ENCODE measurements at regions not wholly inside any gene's neighbourhood (a gene's known extent, or its start where the extent isn't known, plus 50 kb on each side); places are given as distances from the start of the nearest gene placed in this dataset.

- no peak for DNase-seq
- H3K27me3 Mint-ChIP-seq (ENCODE audit: low read depth), result peaks cover 7% of the 10 kb centered on the region
- Histone ChIP-seq H2BK120ac (ENCODE audit: low read depth, low read length, poor library complexity, severe bottlenecking) (no peak overlapping the region), H3K79me1 (ENCODE audit: insufficient read depth, low read depth, low read length, poor library complexity, severe bottlenecking) (no peaks in the 10 kb centered on the region), H4K91ac (ENCODE audit: insufficient read length, low read depth, low read length) (no peak overlapping the region), H3K23me2 (ENCODE audit: insufficient read length, low read depth, low read length, poor library complexity, severe bottlenecking) (peaks cover 2% of the 10 kb centered on the region), H3T11ph (ENCODE audit: low read length) (no peak overlapping the region), H2BK12ac (ENCODE audit: insufficient read length, low read depth, low read length) (no peak overlapping the region), H4K20me1 (ENCODE audit: control insufficient read depth, insufficient read depth, insufficient read length) (no peaks in the 10 kb centered on the region), H2BK20ac (ENCODE audit: low read depth, low read length, poor library complexity, severe bottlenecking) (no peak overlapping the region), H2AFZ (ENCODE audit: low read length) (no peak overlapping the region), H2BK5ac (ENCODE audit: insufficient read length, low read length) (no peak overlapping the region), H3K4ac (ENCODE audit: low read depth, low read length) (no peak overlapping the region), H3K9me3 (ENCODE audit: control insufficient read depth, low read depth, low read length) (no peaks in the 10 kb centered on the region), H3K9ac (ENCODE audit: extremely low read depth, insufficient read length, low read length) (no peak overlapping the region), H3K14ac (ENCODE audit: insufficient read depth, low read length) (no peak overlapping the region), H3K4me1 (ENCODE audit: insufficient read depth, low read length) (no peaks in the 10 kb centered on the region), H3K27me3 (ENCODE audit: insufficient read depth, low read length) (no peaks in the 10 kb centered on the region), H3K4me2 (ENCODE audit: insufficient read depth, insufficient read length, low read length) (no peak overlapping the region), H2AK5ac (ENCODE audit: insufficient read length, low read length) (no peak overlapping the region), H3K23ac (ENCODE audit: insufficient read length, low read depth, low read length) (no peak overlapping the region), H2BK15ac (ENCODE audit: low read depth, low read length) (no peak overlapping the region), H3K27ac (ENCODE audit: insufficient read length, low read depth, low read length) (no peak overlapping the region), H4K8ac (replicated peaks; ENCODE audit: insufficient read length, low read depth, low read length) (no peak overlapping the region), H3K79me2 (ENCODE audit: insufficient read depth, low read length) (no peaks in the 10 kb centered on the region), H3K56ac (ENCODE audit: insufficient read length, low read depth, low read length) (no peak overlapping the region), H4K5ac (ENCODE audit: insufficient read length, low read depth, low read length) (no peak overlapping the region), H3K18ac (ENCODE audit: insufficient read length, low read depth, low read length) (no peak overlapping the region)
- H3K27ac Mint-ChIP-seq, result no peak overlapping the region
- no peak for TF ChIP-seq CTCF (conservative IDR thresholded peaks at IDR 0.05)
- H3K4me1 Mint-ChIP-seq, result peaks cover 8 to 30% of the 10 kb centered on the region in 2 experiments
- no CpG with 5 or more reads among the region's 3 CpGs for WGBS (ENCODE audit: extremely low coverage, insufficient read length, low lambda C conversion rate)
- H3K4me3 Mint-ChIP-seq, result no peak overlapping the region
- H3K9me3 Mint-ChIP-seq, result no peaks in the 10 kb centered on the region; a peak in 1 of 5 replicates
- no peaks in the 10 kb centered on the region for H3K36me3 Mint-ChIP-seq (ENCODE audit: insufficient read depth in 1 of 3, low read depth in 3 of 3)
These were observed 170.4 kb upstream of the ZC3H12A start for GRCh38 chr1:37303884-37304574.

Data from H9 (cell line).